Small intestine (tissue), 7 donors: ENCODE measurements at regions not wholly inside any gene's neighbourhood (a gene's known extent, or its start where the extent isn't known, plus 50 kb on each side); places are given as distances from the start of the nearest gene placed in this dataset.

ENCODE experiments used
- DNase-seq, 2 donors: peaks; one replicate each; pipeline versions ENCODE4 v3.0.0 to v3.0.0-alpha.2; 2013
- FAIRE-seq: peaks from 2 replicates; lab custom pipeline; 2012; peaks lifted over from hg19 to GRCh38; lab: Jason Lieb, UNC
- H3K27ac ChIP-seq, 3 donors: one replicate each; pipeline ENCODE4 v1.5.1; 2013; ENCODE audit warnings: low read length in 2 of 3, mild to moderate bottlenecking in 2 of 3, control low read depth in 1 of 3, inconsistent platforms in 1 of 3, low read depth in 1 of 3, moderate library complexity in 1 of 3
- H3K27me3 ChIP-seq, 3 donors: one replicate each; pipeline ENCODE4 v1.6.1; 2013; ENCODE audit warnings: low read length in 3 of 3, inconsistent platforms in 1 of 3; ENCODE audit not compliant: control insufficient read depth in 3 of 3, insufficient read depth in 3 of 3
- H3K36me3 ChIP-seq, 3 donors: one replicate each; pipeline ENCODE4 v1.6.1; 2013; ENCODE audit warnings: low read length in 3 of 3, inconsistent platforms in 1 of 3, low read depth in 1 of 3, mild to moderate bottlenecking in 1 of 3, moderate library complexity in 1 of 3; ENCODE audit not compliant: control insufficient read depth in 3 of 3, insufficient read depth in 2 of 3
- H3K4me1 ChIP-seq, 3 donors: one replicate each; pipeline ENCODE4 v1.6.1; 2013; ENCODE audit warnings: low read length in 2 of 3, inconsistent platforms in 1 of 3, low read depth in 1 of 3, mild to moderate bottlenecking in 1 of 3, moderate library complexity in 1 of 3; ENCODE audit not compliant: control insufficient read depth in 3 of 3, insufficient read depth in 2 of 3
- H3K4me3 ChIP-seq, 3 donors: one replicate each; pipeline ENCODE4 v1.5.1; 2013; ENCODE audit warnings: low read length in 3 of 3, control low read depth in 1 of 3, inconsistent platforms in 1 of 3, low read depth in 1 of 3, mild to moderate bottlenecking in 1 of 3, moderate library complexity in 1 of 3
- H3K9me3 ChIP-seq, 2 donors: one replicate each; pipeline ENCODE4 v1.6.1; 2013; ENCODE audit warnings: low read depth in 1 of 2, low read length in 1 of 2; ENCODE audit not compliant: control insufficient read depth in 2 of 2, insufficient read depth in 1 of 2
- whole genome bisulfite sequencing, 3 donors: extraction: QIAGEN DNeasy Blood & Tissue Kit; methylation state at CpG; one replicate each; pipeline ENCODE4 v1.1.7; 2013; 5-methylcytosine and 5-hydroxymethylcytosine counted together
- donor health status: healthy with polysubstance abuse.
- donor health status: control.
- donor health status: control.
- donor health status: Bipolar disorder and iron deficiency.
- donor health status: healthy.

DNA sequence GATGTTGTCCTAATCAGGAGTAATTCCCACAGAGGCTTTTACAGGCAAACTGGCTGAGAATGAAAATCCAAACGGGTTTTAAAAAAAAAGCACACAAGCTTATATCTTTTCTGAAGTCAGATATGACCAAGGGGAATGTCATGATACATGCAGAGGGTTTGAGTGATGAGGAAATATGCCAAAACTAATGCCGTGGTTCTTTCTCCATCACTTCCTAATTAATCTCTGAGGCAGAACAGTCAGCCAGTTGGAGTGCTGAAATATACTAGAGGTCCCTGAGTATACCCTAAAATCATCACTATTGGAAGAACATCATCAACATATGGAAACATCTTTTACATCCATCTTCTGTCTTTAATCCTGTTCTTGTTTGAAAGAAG lies 160.8 kb upstream of the FAR2 start:
- H3K4me1 ChIP-seq: no peaks in the 10 kb centered on the region
- H3K9me3 ChIP-seq: no peaks in the 10 kb centered on the region
- H3K36me3 ChIP-seq: no peaks in the 10 kb centered on the region
- DNase-seq: no peak
- no peaks in the 10 kb centered on the region for H3K27me3 ChIP-seq
- 9 to 30% (median 16%) methylated on average over 2 of the region's 2 CpGs for WGBS, 3 donors
- no peak overlapping the region for H3K27ac ChIP-seq
- no peak overlapping the region for H3K4me3 ChIP-seq
- FAIRE-seq: no peak

DNA sequence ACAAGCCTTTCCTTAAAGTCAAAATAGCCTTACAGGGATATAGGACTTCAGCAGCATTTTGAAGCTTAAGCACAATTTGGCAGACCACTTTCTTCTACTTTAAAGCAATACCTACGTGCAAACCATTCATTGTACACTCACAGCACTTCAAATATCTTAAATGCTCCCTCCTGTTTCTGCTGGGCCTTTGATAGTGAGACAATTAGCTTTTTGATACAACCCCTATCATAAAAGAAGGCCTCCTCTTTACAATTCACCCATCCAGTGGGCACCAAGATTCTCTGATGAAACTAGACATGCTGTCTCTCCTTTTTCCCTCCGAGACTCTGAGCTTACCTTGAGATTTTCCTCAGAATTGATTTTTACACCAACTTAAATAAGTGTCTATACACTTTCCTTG lies 157.5 kb upstream of the FAR2 start:
- no peak overlapping the region for H3K4me3 ChIP-seq
- no peaks in the 10 kb centered on the region for H3K9me3 ChIP-seq
- no peaks in the 10 kb centered on the region for H3K27me3 ChIP-seq
- H3K4me1 ChIP-seq: no peaks in the 10 kb centered on the region
- FAIRE-seq (no peak), DNase-seq (no peak)
- H3K36me3 ChIP-seq: no peaks in the 10 kb centered on the region
- WGBS, 3 donors: 72 to 89% (median 86%) methylated on average over 2 of the region's 2 CpGs
- H3K27ac ChIP-seq: no peak overlapping the region

DNA sequence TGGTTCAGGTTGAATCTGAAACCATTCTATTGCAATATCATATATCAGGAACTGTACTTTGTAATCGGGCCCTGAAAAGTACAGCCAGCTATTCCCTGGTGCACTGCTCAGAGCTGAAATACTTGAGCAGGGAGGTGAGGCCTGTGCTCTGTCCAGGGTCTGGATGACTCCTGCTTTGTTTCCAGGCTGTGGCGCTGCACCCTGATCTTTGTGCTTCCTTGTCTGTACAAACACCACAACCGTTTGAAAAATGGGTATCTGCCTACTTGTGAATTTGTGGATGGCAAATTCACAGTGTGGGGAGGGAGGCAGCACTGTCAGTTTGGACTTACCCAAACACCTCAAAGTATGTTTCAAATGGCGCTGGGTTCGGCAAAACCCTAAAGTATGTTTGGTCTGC lies 155.4 kb upstream of the FAR2 start:
- FAIRE-seq: no peak
- H3K4me3 ChIP-seq: no peak overlapping the region
- WGBS, 3 donors: 53 to 71% (median 59%) methylated on average over 5 of the region's 5 CpGs
- DNase-seq: peak; percentile 6 to 13
- no peaks in the 10 kb centered on the region for H3K9me3 ChIP-seq
- H3K36me3 ChIP-seq: no peaks in the 10 kb centered on the region
- H3K27me3 ChIP-seq: no peaks in the 10 kb centered on the region
- no peaks in the 10 kb centered on the region for H3K4me1 ChIP-seq
- H3K27ac ChIP-seq: no peak overlapping the region

DNA sequence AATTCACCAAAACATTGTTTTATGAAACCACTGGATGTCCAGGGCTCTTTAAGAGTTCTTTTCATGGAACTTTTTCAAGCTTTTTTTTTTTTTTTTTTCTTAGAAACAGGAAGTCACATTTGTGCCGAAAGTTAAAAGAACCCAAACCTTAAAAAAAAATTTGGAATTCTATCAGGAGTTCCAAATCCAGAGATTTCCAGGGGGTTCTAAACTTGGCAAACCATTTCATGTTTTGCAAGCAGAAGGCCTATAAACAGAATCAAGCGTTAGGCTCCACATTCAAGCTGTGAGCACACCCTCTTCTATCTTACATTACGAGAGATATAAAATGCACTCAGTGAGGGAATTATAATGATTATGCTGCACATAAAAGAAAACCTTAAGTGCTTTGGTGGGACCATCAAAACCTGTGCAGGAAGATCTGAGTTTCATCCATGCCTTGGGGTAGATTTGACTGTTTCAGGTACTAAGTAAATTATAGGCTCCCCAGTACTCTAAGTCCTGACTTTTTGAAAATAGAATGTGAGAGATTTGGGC lies 154.8 kb upstream of the FAR2 start:
- DNase-seq (no peak), FAIRE-seq (no peak)
- 66 to 87% (median 85%) methylated on average over 3 of the region's 3 CpGs for WGBS, 3 donors
- Histone ChIP-seq H3K36me3 (no peaks in the 10 kb centered on the region), H3K4me3 (no peak overlapping the region), H3K9me3 (no peaks in the 10 kb centered on the region), H3K4me1 (no peaks in the 10 kb centered on the region), H3K27me3 (no peaks in the 10 kb centered on the region), H3K27ac (no peak overlapping the region)

DNA sequence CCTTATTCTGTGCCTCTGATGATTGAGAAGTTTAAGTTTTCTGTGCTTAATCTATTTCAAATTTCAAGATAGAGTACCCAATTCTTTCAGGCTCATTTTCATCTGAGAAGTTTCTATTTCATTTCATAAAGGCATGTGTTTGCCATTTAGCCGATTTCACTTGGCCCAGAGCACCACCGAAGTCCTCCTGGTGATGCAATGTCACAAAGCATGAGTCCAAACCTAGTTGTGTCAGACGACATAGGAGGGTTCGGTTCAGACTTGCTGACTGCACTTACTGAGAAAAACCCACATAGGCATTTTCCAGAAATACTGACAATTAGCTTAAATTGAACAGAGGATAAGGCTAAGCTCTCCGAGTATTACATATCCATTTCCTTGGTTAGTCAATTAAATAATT lies 152.4 kb upstream of the FAR2 start:
- peaks cover 0 to 2% (median 0%) of the 10 kb centered on the region in 3 donors for H3K27me3 ChIP-seq
- no peak for FAIRE-seq
- no peak overlapping the region for H3K4me3 ChIP-seq
- no peaks in the 10 kb centered on the region for H3K36me3 ChIP-seq
- H3K4me1 ChIP-seq: no peaks in the 10 kb centered on the region
- WGBS, 3 donors: 93 to 99% (median 94%) methylated on average over 5 of the region's 5 CpGs
- no peak for DNase-seq
- no peaks in the 10 kb centered on the region for H3K9me3 ChIP-seq
- no peak overlapping the region for H3K27ac ChIP-seq

DNA sequence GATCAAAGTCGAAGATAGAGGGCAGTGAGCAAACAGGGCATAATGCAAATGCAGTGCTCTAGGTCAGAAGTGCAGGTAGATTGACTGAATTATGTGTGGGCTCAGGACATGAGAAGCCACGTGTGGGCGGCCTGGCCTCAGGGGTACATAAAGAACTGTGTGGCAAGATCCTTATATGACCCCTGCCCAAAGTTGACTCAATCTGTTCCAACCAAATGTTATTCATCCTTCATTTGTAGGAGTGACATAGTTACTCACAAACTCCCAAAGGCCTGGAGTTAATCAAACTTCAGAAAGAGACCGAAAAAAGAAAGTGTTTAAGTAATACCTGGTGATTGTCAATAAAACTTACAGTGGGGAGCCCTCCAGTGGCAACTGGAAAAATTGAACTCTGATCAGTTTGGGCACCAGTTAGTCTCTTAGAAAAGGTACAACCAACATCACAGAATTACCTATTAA lies 150.4 kb upstream of the FAR2 start:
- H3K9me3 ChIP-seq: no peaks in the 10 kb centered on the region
- FAIRE-seq (no peak), DNase-seq (peak; percentile 11 to 16)
- no peak overlapping the region for H3K27ac ChIP-seq
- H3K36me3 ChIP-seq: no peaks in the 10 kb centered on the region
- no peaks in the 10 kb centered on the region for H3K4me1 ChIP-seq
- no peak overlapping the region for H3K4me3 ChIP-seq
- H3K27me3 ChIP-seq: peaks cover 0 to 2% (median 0%) of the 10 kb centered on the region in 3 donors
- 57 to 75% (median 67%) methylated on average over 4 of the region's 4 CpGs for WGBS, 3 donors

DNA sequence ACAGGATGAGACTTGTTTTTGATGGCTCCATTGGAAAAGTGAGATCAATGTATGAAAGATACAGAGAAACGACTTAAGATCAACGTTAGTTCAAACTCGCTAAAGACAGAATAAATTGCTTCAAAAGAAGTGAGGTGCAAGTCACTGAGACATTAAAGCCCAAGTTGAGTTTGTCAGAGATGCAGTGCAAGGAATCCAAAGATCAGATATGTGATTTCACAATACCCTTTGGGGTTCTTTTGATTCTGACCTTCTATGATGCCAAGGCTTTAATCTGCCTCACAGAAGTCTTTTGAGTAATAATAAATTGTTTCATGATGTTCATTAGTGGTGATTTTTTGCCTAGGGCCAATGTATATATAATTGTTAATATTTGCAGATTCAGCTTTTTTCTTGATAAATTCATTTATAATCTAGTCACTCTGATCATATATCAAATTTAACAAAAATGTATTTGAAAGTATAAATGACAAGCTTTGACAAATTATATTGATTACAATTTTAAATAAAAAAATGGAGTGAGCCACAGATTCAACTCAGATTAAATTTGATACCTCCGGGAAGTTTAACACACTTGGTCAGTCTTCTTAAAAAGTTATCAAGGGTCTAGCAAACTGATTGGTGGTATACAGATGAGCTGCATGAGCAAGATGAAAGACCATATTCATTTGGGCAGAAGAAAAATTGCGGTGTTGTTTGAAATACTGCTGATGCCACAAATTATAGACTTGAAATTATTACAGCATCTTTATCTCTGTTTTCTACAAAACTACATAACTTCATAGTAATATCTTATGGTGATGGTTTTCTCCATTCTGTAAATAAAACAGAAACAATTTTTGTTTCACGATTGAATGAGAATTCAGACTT lies 144.8 kb upstream of the FAR2 start:
- FAIRE-seq: no peak
- H3K4me3 ChIP-seq: no peak overlapping the region
- WGBS, 3 donors: 79 to 92% (median 82%) methylated on average over 6 of the region's 6 CpGs
- H3K9me3 ChIP-seq: no peaks in the 10 kb centered on the region
- no peak for DNase-seq
- H3K27ac ChIP-seq: no peak overlapping the region
- H3K36me3 ChIP-seq: no peaks in the 10 kb centered on the region
- H3K4me1 ChIP-seq: no peaks in the 10 kb centered on the region
- peaks cover 0 to 2% (median 0%) of the 10 kb centered on the region in 3 donors for H3K27me3 ChIP-seq

DNA sequence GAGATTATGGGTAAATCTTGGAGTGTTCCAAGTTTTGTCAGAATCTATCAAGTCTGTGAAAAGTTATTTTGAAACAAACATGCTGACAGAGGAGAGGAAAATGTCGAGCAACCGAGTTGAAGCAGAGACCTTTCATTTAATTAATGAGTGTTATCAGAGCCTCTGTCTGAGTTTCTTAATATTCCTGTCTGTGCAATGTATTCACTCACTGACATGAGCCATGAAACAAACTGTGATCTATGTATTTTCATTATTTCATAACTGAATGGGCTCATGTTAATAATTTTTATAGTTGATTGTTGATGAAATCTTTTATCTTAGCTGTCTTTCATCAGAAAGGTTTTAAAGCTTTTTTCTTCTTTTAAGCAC lies 144.2 kb upstream of the FAR2 start:
- Histone ChIP-seq H3K4me1 (no peaks in the 10 kb centered on the region), H3K27ac (no peak overlapping the region), H3K4me3 (no peak overlapping the region), H3K27me3 (peaks cover 0 to 2% (median 0%) of the 10 kb centered on the region in 3 donors), H3K9me3 (no peaks in the 10 kb centered on the region), H3K36me3 (no peaks in the 10 kb centered on the region)
- FAIRE-seq (no peak), DNase-seq (no peak)
- WGBS, 3 donors: 69 to 91% (median 80%) methylated on average over 2 of the region's 2 CpGs
